ENCODE measurements at regions not wholly inside any gene's neighbourhood (a gene's known extent, or its start where the extent isn't known, plus 50 kb on each side); places are given as distances from the start of the nearest gene placed in this dataset.

DNA sequence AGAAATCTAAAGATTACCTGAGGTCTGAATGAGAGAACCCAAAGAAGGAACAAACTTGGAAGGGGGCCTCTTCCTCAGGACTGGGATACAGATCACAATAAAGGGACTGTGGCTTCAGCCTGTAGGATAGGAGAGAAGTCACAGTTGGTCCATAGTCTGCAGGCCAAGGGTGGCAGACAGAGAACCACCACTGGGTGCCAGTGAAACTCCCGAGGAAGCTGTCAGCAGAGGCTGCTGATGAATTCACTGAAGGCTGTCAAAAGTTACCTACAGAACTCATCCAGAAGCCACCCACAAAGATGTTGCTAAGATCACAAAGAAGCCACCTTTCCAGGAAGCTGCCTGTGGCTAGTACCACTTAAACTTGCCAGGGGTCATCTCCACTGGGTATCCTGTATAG, 78.5 kb downstream of the TMCO5A start:
- intact Hi-C loops (cut with DNase I; ENCODE audit: low total_unique reads), result no loop called here
- Histone ChIP-seq H3K27ac (no peak overlapping the region), H3K9me3 (no peaks in the 10 kb centered on the region), H3K36me3 (no peaks in the 10 kb centered on the region), H3K27me3 (replicated peaks in 1 of 7) (no peaks in the 10 kb centered on the region), H3K4me3 (no peak overlapping the region), H3K4me1 (no peaks in the 10 kb centered on the region)
- DNase-seq, result no peak
- TF ChIP-seq POLR2AphosphoS5 (IDR thresholded peaks at IDR 0.05), result no peak
- TF ChIP-seq, protein P1, sequence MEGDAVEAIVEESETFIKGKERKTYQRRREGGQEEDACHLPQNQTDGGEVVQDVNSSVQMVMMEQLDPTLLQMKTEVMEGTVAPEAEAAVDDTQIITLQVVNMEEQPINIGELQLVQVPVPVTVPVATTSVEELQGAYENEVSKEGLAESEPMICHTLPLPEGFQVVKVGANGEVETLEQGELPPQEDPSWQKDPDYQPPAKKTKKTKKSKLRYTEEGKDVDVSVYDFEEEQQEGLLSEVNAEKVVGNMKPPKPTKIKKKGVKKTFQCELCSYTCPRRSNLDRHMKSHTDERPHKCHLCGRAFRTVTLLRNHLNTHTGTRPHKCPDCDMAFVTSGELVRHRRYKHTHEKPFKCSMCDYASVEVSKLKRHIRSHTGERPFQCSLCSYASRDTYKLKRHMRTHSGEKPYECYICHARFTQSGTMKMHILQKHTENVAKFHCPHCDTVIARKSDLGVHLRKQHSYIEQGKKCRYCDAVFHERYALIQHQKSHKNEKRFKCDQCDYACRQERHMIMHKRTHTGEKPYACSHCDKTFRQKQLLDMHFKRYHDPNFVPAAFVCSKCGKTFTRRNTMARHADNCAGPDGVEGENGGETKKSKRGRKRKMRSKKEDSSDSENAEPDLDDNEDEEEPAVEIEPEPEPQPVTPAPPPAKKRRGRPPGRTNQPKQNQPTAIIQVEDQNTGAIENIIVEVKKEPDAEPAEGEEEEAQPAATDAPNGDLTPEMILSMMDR (IDR thresholded peaks at IDR 0.05 in 8 of 11, conservative IDR thresholded peaks at IDR 0.05 in 3 of 11), result no peak
- no peak for TF ChIP-seq POLR2A (IDR thresholded peaks at IDR 0.05)
- 43 to 90% (median 64%) methylated on average over 1 of the region's 1 CpG for WGBS, 5 donors

DNA sequence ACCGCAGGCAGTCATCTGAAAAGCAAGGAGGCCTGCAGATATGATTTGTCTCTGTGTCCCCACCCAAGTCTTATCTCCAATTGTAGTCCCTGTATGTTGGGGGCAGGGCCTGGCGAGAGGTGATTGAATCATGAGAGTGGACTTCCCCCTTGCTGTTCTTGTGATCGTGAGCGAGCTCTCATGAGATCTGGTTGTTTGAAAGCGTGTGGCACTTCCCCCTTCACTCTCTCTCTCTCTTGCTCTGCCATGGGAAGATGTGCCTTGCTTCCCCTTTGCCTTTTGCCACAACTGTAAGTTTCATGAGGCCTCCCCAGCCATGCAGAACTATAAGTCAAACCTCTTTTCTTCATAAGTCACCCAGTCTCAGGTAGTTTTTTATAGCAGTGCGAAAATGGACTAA, 83.3 kb downstream of the TMCO5A start:
- Histone ChIP-seq H3K36me3 (no peaks in the 10 kb centered on the region), H3K27ac (peak overlapping the region in 1 of 8 donors; percentile 14), H3K4me1 (no peaks in the 10 kb centered on the region), H3K9me3 (no peaks in the 10 kb centered on the region), H3K4me3 (no peak overlapping the region), H3K27me3 (replicated peaks in 1 of 7) (no peaks in the 10 kb centered on the region)
- TF ChIP-seq, protein P1 (IDR thresholded peaks at IDR 0.05 in 8 of 11, conservative IDR thresholded peaks at IDR 0.05 in 3 of 11), result no peak
- no peak for TF ChIP-seq POLR2A (IDR thresholded peaks at IDR 0.05)
- no peak for TF ChIP-seq POLR2AphosphoS5 (IDR thresholded peaks at IDR 0.05)
- 55 to 67% (median 63%) methylated on average over 6 of the region's 6 CpGs for WGBS, 5 donors
- intact Hi-C loops (cut with DNase I; ENCODE audit: low total_unique reads), result no loop called here
- no peak for DNase-seq

DNA sequence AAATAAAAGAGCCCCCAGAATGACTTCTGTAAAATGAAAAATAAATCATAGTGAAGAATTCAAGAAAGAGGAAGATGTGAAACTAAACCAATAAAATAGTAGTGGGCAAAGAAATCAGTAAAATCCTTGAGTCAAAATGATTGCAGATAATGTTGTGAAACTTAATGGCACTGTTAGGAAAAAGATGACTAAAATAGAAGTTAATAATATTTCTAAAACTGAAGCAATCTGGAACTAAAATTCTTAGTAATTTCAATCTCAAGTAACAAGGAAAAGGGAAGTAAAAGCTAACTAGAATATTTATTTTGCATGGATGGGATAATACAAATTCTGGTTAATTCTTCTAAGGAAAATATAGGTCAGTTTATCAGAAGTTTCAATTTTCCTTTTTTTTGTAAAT, 84.6 kb downstream of the TMCO5A start:
- intact Hi-C loops (cut with DNase I; ENCODE audit: low total_unique reads), result no loop called here
- H3K4me1 ChIP-seq, result no peaks in the 10 kb centered on the region
- no peaks in the 10 kb centered on the region for H3K27me3 ChIP-seq (replicated peaks in 1 of 7)
- H3K9me3 ChIP-seq, result no peaks in the 10 kb centered on the region
- H3K27ac ChIP-seq, result no peak overlapping the region
- no peaks in the 10 kb centered on the region for H3K36me3 ChIP-seq
- TF ChIP-seq POLR2A (IDR thresholded peaks at IDR 0.05) (no peak), POLR2AphosphoS5 (IDR thresholded peaks at IDR 0.05) (no peak)
- TF ChIP-seq, protein P1 (IDR thresholded peaks at IDR 0.05 in 8 of 11, conservative IDR thresholded peaks at IDR 0.05 in 3 of 11), result no peak
- DNase-seq, result no peak
- H3K4me3 ChIP-seq, result no peak overlapping the region

DNA sequence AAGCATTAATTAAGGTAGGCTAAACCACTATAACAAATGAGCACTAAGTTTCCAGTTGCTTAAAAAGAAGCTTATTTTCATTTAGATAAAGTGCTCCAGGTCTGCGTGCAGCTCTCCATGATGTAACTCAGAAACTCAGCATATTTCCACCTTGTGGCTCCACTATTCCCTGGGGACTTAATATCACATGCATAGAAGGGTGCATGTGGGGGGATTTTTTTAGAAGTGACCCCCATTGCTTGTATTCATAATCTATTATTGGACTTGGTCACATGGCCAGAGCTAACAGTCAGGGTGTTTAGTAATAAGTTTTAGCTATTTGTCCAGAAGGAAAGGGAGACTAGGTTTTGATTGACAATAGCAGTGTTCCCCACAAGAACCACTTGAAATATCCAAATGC, 86.8 kb downstream of the TMCO5A start:
- no peaks in the 10 kb centered on the region for H3K36me3 ChIP-seq
- no peak for DNase-seq
- H3K4me3 ChIP-seq, result no peak overlapping the region
- intact Hi-C loops (cut with DNase I; ENCODE audit: low total_unique reads), result no loop called here
- no peak for TF ChIP-seq POLR2A (IDR thresholded peaks at IDR 0.05)
- TF ChIP-seq, protein P1 (IDR thresholded peaks at IDR 0.05 in 8 of 11, conservative IDR thresholded peaks at IDR 0.05 in 3 of 11), result no peak
- TF ChIP-seq POLR2AphosphoS5 (IDR thresholded peaks at IDR 0.05), result no peak
- WGBS, 5 donors, result 76 to 89% (median 81%) methylated on average over 1 of the region's 1 CpG
- no peaks in the 10 kb centered on the region for H3K27me3 ChIP-seq (replicated peaks in 1 of 7)
- H3K27ac ChIP-seq, result no peak overlapping the region
- H3K4me1 ChIP-seq, result no peaks in the 10 kb centered on the region
- H3K9me3 ChIP-seq, result no peaks in the 10 kb centered on the region

Data from spleen (tissue), 11 donors.